Smooth muscle cell (in vitro differentiated cells): ENCODE measurements at regions not wholly inside any gene's neighbourhood (a gene's known extent, or its start where the extent isn't known, plus 50 kb on each side); places are given as distances from the start of the nearest gene placed in this dataset.

ENCODE experiments used
- DNase-seq: peaks from one replicate; lab custom pipeline; 2025; ENCODE audit not compliant: unreplicated experiment; lab: John Stamatoyannopoulos, UW
- H2AFZ ChIP-seq: fragments of 200-600 bp; sonication (generic); 2 replicates; pipeline ENCODE4 v1.6.0; 2016; ENCODE audit warnings: antibody characterized with exemption, low read depth, mild to moderate bottlenecking
- H3F3A ChIP-seq: fragments of 200-600 bp; sonication (generic); 2 replicates; pipeline ENCODE4 v1.6.0; 2017; ENCODE audit warnings: antibody characterized with exemption, low read depth
- H3K27ac ChIP-seq: fragments of 200-600 bp; sonication (generic); 2 replicates; pipeline ENCODE4 v1.5.1; 2016; ENCODE audit warnings: low read depth, mild to moderate bottlenecking
- H3K27me3 ChIP-seq: fragments of 200-600 bp; sonication (generic); 2 replicates; pipeline ENCODE4 v1.6.1; 2016; ENCODE audit warnings: low read depth, mild to moderate bottlenecking
- H3K36me3 ChIP-seq: fragments of 200-600 bp; sonication (generic); 2 replicates; pipeline ENCODE4 v1.5.1; 2016; ENCODE audit warnings: low read depth
- H3K4me1 ChIP-seq: fragments of 200-600 bp; sonication (generic); 2 replicates; pipeline ENCODE4 v1.5.1; 2016; ENCODE audit warnings: low read depth
- H3K4me2 ChIP-seq: fragments of 200-600 bp; sonication (generic); 2 replicates; pipeline ENCODE4 v1.6.0; 2016; ENCODE audit warnings: mild to moderate bottlenecking
- H3K4me3 ChIP-seq: fragments of 200-600 bp; sonication (generic); 2 replicates; pipeline ENCODE4 v1.5.1; 2016; ENCODE audit warnings: mild to moderate bottlenecking
- H3K79me2 ChIP-seq: fragments of 200-600 bp; sonication (generic); 2 replicates; pipeline ENCODE4 v1.6.0; 2016; ENCODE audit warnings: low read depth, mild to moderate bottlenecking
- H3K9ac ChIP-seq: fragments of 200-600 bp; sonication (generic); 2 replicates; pipeline ENCODE4 v1.6.0; 2016; ENCODE audit warnings: low read depth
- H3K9me3 ChIP-seq: fragments of 200-600 bp; sonication (generic); replicated peaks from 2 replicates; pipeline ENCODE4 v1.5.1; 2016; ENCODE audit warnings: low read depth
- H4K20me1 ChIP-seq: fragments of 200-600 bp; sonication (generic); 2 replicates; pipeline ENCODE4 v1.6.0; 2016; ENCODE audit warnings: low read depth
- CTCF ChIP-seq: fragments of 200-600 bp; sonication (generic); IDR thresholded peaks from 2 replicates; pipeline ENCODE4 v1.5.1; 2017; ENCODE audit warnings: borderline replicate concordance, mild to moderate bottlenecking, antibody characterized with exemption; ENCODE audit not compliant: insufficient read depth, poor library complexity, severe bottlenecking
- WGBS: methylation state at CpG from one replicate; pipeline ENCODE4 v1.1.7; 2016; ENCODE audit warnings: low lambda C conversion rate; 5-methylcytosine and 5-hydroxymethylcytosine counted together

GRCh38 chr2:128560718-128561117 is 242.1 kb upstream of the HS6ST1 start:
- H3F3A ChIP-seq = no peaks in the 10 kb centered on the region
- no peak for TF ChIP-seq CTCF
- H4K20me1 ChIP-seq = no peaks in the 10 kb centered on the region
- H3K4me1 ChIP-seq = peaks cover 2% of the 10 kb centered on the region
- H3K9ac ChIP-seq = no peak overlapping the region
- WGBS = 85% methylated on average over 4 of the region's 4 CpGs
- H3K79me2 ChIP-seq = no peaks in the 10 kb centered on the region
- H3K9me3 ChIP-seq = no peaks in the 10 kb centered on the region
- H3K36me3 ChIP-seq = no peaks in the 10 kb centered on the region
- H3K27me3 ChIP-seq = no peaks in the 10 kb centered on the region
- H3K4me2 ChIP-seq = no peak overlapping the region
- H3K4me3 ChIP-seq = no peak overlapping the region
- no peak for DNase-seq
- no peak overlapping the region for H2AFZ ChIP-seq
- no peak overlapping the region for H3K27ac ChIP-seq

- WGBS = 94% methylated on average over 7 of the region's 7 CpGs
- Histone ChIP-seq H4K20me1 (no peaks in the 10 kb centered on the region), H3K27me3 (no peaks in the 10 kb centered on the region), H3K4me1 (peaks cover 2% of the 10 kb centered on the region), H3K9me3 (no peaks in the 10 kb centered on the region), H3K27ac (no peak overlapping the region), H3K9ac (no peak overlapping the region), H3K36me3 (no peaks in the 10 kb centered on the region), H3K4me2 (peak overlapping the region; percentile 31), H3K4me3 (no peak overlapping the region), H3K79me2 (no peaks in the 10 kb centered on the region), H3F3A (no peaks in the 10 kb centered on the region), H2AFZ (no peak overlapping the region)
- TF ChIP-seq CTCF = no peak
- no peak for DNase-seq
Measured at GRCh38 chr2:128562471-128563347, 244.0 kb upstream of the HS6ST1 start.

GRCh38 chr2:128563348-128563687 is 244.7 kb upstream of the HS6ST1 start:
- Histone ChIP-seq H2AFZ (no peak overlapping the region), H3K4me2 (peak overlapping the region; percentile 31), H3K4me1 (peaks cover 2% of the 10 kb centered on the region), H3K79me2 (no peaks in the 10 kb centered on the region), H3F3A (no peaks in the 10 kb centered on the region), H4K20me1 (no peaks in the 10 kb centered on the region), H3K27ac (no peak overlapping the region), H3K9ac (no peak overlapping the region), H3K27me3 (no peaks in the 10 kb centered on the region), H3K9me3 (no peaks in the 10 kb centered on the region), H3K4me3 (no peak overlapping the region), H3K36me3 (no peaks in the 10 kb centered on the region)
- no peak for TF ChIP-seq CTCF
- no peak for DNase-seq
- 60% methylated on average over 4 of the region's 4 CpGs for WGBS

GRCh38 chr2:128564131-128564530 is 245.5 kb upstream of the HS6ST1 start:
- no peaks in the 10 kb centered on the region for H3K27me3 ChIP-seq
- no peak for DNase-seq
- no peak for TF ChIP-seq CTCF
- WGBS = 92% methylated on average over 4 of the region's 4 CpGs
- no peaks in the 10 kb centered on the region for H3K36me3 ChIP-seq
- H3K9me3 ChIP-seq = no peaks in the 10 kb centered on the region
- peaks cover 2% of the 10 kb centered on the region for H3K4me1 ChIP-seq
- no peak overlapping the region for H2AFZ ChIP-seq
- H3K9ac ChIP-seq = no peak overlapping the region
- no peak overlapping the region for H3K4me3 ChIP-seq
- H3F3A ChIP-seq = no peaks in the 10 kb centered on the region
- no peaks in the 10 kb centered on the region for H3K79me2 ChIP-seq
- no peaks in the 10 kb centered on the region for H4K20me1 ChIP-seq
- no peak overlapping the region for H3K27ac ChIP-seq
- H3K4me2 ChIP-seq = no peak overlapping the region
